Immature natural killer cell (primary cell): ENCODE measurements at regions not wholly inside any gene's neighbourhood (a gene's known extent, or its start where the extent isn't known, plus 50 kb on each side); places are given as distances from the start of the nearest gene placed in this dataset.

ENCODE experiments used
- DNase-seq, 3 donors: peaks; one replicate each; pipeline ENCODE4 v3.0.0; 2022; ENCODE audit warnings: mixed read lengths in 1 of 3
- H3K27ac Mint-ChIP-seq, 6 donors: one replicate each; pipeline ENCODE4 v1.8.0; 2020; ENCODE audit warnings: mixed read lengths in 6 of 6, mild to moderate bottlenecking in 5 of 6, inconsistent platforms in 4 of 6, moderate library complexity in 3 of 6
- H3K27me3 Mint-ChIP-seq, 3 donors: one replicate each; pipeline ENCODE4 v1.8.0; 2020 to 2021; ENCODE audit warnings: low read depth in 3 of 3, mild to moderate bottlenecking in 3 of 3, mixed read lengths in 3 of 3, moderate library complexity in 3 of 3, inconsistent platforms in 1 of 3
- H3K36me3 Mint-ChIP-seq, 3 donors: one replicate each; pipeline ENCODE4 v1.8.0; 2020; ENCODE audit warnings: mixed read lengths in 3 of 3, inconsistent platforms in 2 of 3, mild to moderate bottlenecking in 2 of 3
- H3K4me1 Mint-ChIP-seq, 2 donors: one replicate each; pipeline ENCODE4 v1.8.0; 2020; ENCODE audit warnings: inconsistent platforms in 2 of 2, mild to moderate bottlenecking in 2 of 2, mixed read lengths in 2 of 2, moderate library complexity in 1 of 2
- H3K4me3 Mint-ChIP-seq, 5 donors: one replicate each; pipeline ENCODE4 v1.8.0; 2020; ENCODE audit warnings: mild to moderate bottlenecking in 5 of 5, mixed read lengths in 5 of 5, inconsistent platforms in 3 of 5, moderate library complexity in 3 of 5
- H3K9me3 Mint-ChIP-seq, 6 donors: one replicate each; pipeline ENCODE4 v1.8.0; 2020; ENCODE audit warnings: mild to moderate bottlenecking in 6 of 6, mixed read lengths in 6 of 6, inconsistent platforms in 4 of 6, moderate library complexity in 3 of 6

- H3K36me3 Mint-ChIP-seq, result no peaks in the 10 kb centered on the region
- no peak overlapping the region for H3K27ac Mint-ChIP-seq
- no peak overlapping the region for H3K4me3 Mint-ChIP-seq
- no peak for DNase-seq
- H3K4me1 Mint-ChIP-seq, result peaks cover 13 to 19% of the 10 kb centered on the region in 2 donors
- peaks cover 2 to 4% (median 3%) of the 10 kb centered on the region in 3 donors for H3K27me3 Mint-ChIP-seq
- H3K9me3 Mint-ChIP-seq, result no peaks in the 10 kb centered on the region
These were observed 184.7 kb upstream of the DCN start for GRCh38 chr12:91367234-91367849.

GRCh38 chr12:91364471-91365184 is 182.0 kb upstream of the DCN start:
- H3K4me3 Mint-ChIP-seq, result no peak overlapping the region
- H3K9me3 Mint-ChIP-seq, result no peaks in the 10 kb centered on the region
- H3K4me1 Mint-ChIP-seq, result peaks cover under 1 to 2% of the 10 kb centered on the region in 2 donors
- no peak for DNase-seq
- peaks cover under 1 to 6% (median 6%) of the 10 kb centered on the region in 3 donors for H3K27me3 Mint-ChIP-seq
- H3K36me3 Mint-ChIP-seq, result no peaks in the 10 kb centered on the region
- no peak overlapping the region for H3K27ac Mint-ChIP-seq

DNA sequence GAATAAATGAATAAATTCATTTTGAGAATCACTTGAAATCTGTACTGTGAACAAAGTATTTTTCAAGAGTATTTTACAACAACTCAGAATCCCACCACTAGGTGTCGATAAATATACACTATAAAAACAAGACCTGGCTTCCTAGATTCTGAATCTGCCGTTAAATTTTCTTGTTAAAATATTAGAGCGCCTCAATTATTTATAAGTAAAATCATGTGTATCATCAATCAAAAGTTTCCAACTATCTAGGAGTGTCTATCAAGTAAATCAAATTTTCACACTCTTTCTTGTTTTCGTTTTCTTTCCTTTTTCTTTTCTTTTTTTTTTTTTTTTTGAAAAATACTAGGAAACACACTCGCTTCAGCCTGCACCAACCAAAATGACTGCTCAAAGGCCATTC is 179.2 kb upstream of the DCN start:
- Mint-ChIP-seq H3K27ac (no peak overlapping the region), H3K4me3 (no peak overlapping the region)
- peak in 2 of 3 donors; percentile 17 to 21 for DNase-seq

DNA sequence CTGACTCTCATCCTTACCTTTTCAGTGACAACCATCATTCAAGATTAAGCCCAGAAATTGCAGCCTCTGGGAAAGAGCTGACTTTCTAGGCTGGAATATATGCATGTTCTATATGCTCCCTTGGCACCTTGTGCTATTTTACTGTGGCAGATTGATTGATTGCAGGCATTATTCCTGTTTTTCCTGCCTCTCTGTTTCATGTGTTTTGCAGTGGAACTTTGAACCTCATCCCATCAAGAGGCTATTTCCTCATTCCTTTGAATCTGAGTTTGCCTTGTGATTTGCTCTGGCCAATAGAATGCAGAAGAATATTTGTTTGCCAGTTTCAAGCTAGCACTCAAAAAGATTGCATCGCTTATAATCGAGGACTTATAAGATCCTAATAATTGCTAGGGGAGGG is 174.8 kb upstream of the DCN start:
- DNase-seq, result no peak
- Mint-ChIP-seq H3K4me3 (no peak overlapping the region), H3K9me3 (no peaks in the 10 kb centered on the region), H3K4me1 (no peaks in the 10 kb centered on the region), H3K27me3 (peaks cover 3 to 16% (median 5%) of the 10 kb centered on the region in 3 donors), H3K36me3 (no peaks in the 10 kb centered on the region), H3K27ac (no peak overlapping the region)

More for the DNA sequence above, 179.2 kb upstream of the DCN start:
- Mint-ChIP-seq H3K36me3 (no peaks in the 10 kb centered on the region), H3K9me3 (no peaks in the 10 kb centered on the region), H3K4me1 (no peaks in the 10 kb centered on the region), H3K27me3 (peaks cover 4 to 10% (median 6%) of the 10 kb centered on the region in 3 donors)

DNA sequence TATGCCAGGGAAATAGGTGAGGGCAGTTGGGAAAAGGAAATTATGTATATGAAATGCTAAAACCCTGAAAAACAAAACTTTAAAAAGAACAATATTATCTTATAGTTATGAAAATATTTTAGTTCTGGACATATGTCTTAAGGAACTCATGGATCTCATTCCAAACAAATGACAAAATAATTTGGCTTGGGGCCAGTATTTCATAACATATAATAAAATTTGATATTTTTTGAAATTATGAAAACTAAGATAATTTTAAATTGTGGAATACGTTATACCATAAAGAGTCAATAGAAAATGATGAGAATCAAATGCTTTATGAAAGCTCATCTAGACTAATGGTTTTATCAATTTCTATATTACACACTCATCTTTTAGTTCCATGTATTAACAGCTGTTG is 173.8 kb upstream of the DCN start:
- Mint-ChIP-seq H3K27me3 (peaks cover 3 to 20% (median 5%) of the 10 kb centered on the region in 3 donors), H3K4me3 (no peak overlapping the region), H3K27ac (no peak overlapping the region), H3K9me3 (no peaks in the 10 kb centered on the region), H3K4me1 (no peaks in the 10 kb centered on the region), H3K36me3 (no peaks in the 10 kb centered on the region)
- DNase-seq, result no peak

DNA sequence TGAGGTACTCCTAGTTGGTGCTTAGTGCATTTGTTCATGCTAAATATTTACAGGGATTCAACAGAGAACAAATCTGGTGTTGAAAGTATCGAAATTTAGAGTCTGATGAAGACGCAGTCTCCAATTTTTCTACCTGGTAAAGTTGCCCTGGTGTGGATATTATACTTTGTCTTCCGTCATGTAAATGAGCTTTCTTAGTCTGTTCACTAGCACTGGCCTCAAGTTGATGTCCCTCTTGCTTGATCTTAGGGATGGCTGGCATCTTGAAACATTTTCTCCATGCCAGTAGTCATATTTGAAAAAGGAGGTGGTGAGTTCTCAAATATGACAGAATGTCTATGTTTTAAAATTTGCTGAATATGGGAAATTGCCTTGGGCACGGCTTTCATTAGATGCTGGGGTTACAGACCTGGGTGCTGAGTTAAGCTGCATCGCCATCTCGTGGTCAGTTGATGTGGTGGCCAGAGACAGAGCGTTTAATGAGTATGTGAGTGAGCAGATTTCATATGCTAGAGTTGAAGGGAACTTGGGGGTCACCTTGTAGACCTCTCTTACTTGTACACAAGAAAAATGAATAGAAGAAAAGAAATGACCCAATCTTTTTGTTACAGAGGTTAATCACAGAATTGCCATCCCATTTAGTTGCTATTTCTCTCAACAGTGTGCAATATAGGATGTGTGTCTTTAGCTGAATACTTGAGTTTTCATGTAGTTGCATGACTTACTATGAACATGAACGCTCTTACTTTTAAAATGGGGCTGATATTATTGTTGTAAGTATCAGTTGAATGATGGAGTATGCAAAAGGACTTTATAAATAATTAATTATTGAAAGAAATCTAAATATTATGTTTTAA is 172.8 kb upstream of the DCN start:
- Mint-ChIP-seq H3K4me1 (no peaks in the 10 kb centered on the region), H3K27ac (no peak overlapping the region), H3K36me3 (no peaks in the 10 kb centered on the region), H3K27me3 (peaks cover 4 to 20% (median 5%) of the 10 kb centered on the region in 3 donors), H3K9me3 (no peaks in the 10 kb centered on the region), H3K4me3 (no peak overlapping the region)
- peak; percentile 9 to 30 (median 14) for DNase-seq

DNA sequence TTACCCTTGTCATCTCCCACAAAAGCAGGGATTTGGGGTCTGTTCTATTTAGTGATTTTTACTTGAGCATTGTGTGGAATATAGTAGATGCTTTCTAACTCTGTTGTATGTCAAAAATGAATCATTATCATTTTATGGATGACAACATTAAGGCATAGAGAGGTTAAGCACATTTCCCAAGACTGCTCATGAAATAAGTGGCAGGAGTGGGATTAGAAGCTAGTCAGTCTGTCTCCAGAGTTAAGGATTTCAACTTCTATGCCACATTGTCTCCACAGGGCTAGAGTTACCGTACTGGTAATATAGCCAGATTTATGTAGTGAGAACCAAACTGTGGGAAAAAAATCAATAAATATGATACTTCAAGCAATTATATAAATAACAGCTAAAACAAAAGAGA is 170.6 kb upstream of the DCN start:
- no peak overlapping the region for H3K4me3 Mint-ChIP-seq
- no peak for DNase-seq
- H3K27me3 Mint-ChIP-seq, result peaks cover 1 to 15% (median 5%) of the 10 kb centered on the region in 3 donors
- no peak overlapping the region for H3K27ac Mint-ChIP-seq
- H3K4me1 Mint-ChIP-seq, result no peaks in the 10 kb centered on the region
- H3K36me3 Mint-ChIP-seq, result no peaks in the 10 kb centered on the region
- H3K9me3 Mint-ChIP-seq, result no peaks in the 10 kb centered on the region

- peaks cover 1 to 7% (median 3%) of the 10 kb centered on the region in 3 donors for H3K27me3 Mint-ChIP-seq
- no peak for DNase-seq
These were observed 166.9 kb upstream of the DCN start for GRCh38 chr12:91349476-91349875.

GRCh38 chr12:91347481-91348214 is 165.0 kb upstream of the DCN start:
- Mint-ChIP-seq H3K36me3 (no peaks in the 10 kb centered on the region), H3K27me3 (peaks cover 1 to 7% (median 3%) of the 10 kb centered on the region in 3 donors), H3K27ac (no peak overlapping the region), H3K4me1 (no peaks in the 10 kb centered on the region), H3K4me3 (no peak overlapping the region), H3K9me3 (no peaks in the 10 kb centered on the region)
- no peak for DNase-seq

More at GRCh38 chr12:91349476-91349875, 166.9 kb upstream of the DCN start:
- Mint-ChIP-seq H3K36me3 (no peaks in the 10 kb centered on the region), H3K27ac (no peak overlapping the region), H3K4me1 (no peaks in the 10 kb centered on the region), H3K9me3 (no peaks in the 10 kb centered on the region), H3K4me3 (no peak overlapping the region)

GRCh38 chr12:91346827-91347226 is 164.2 kb upstream of the DCN start:
- H3K27me3 Mint-ChIP-seq, result peaks cover 1 to 3% (median 2%) of the 10 kb centered on the region in 3 donors
- no peaks in the 10 kb centered on the region for H3K4me1 Mint-ChIP-seq
- no peaks in the 10 kb centered on the region for H3K9me3 Mint-ChIP-seq
- no peak for DNase-seq
- H3K4me3 Mint-ChIP-seq, result no peak overlapping the region
- no peak overlapping the region for H3K27ac Mint-ChIP-seq
- H3K36me3 Mint-ChIP-seq, result no peaks in the 10 kb centered on the region

GRCh38 chr12:91344408-91344807 is 161.8 kb upstream of the DCN start:
- no peaks in the 10 kb centered on the region for H3K9me3 Mint-ChIP-seq
- no peak for DNase-seq

GRCh38 chr12:91343010-91343409 is 160.4 kb upstream of the DCN start:
- Mint-ChIP-seq H3K27me3 (peaks cover 0 to 6% (median 2%) of the 10 kb centered on the region in 3 donors), H3K27ac (no peak overlapping the region), H3K9me3 (no peaks in the 10 kb centered on the region), H3K36me3 (no peaks in the 10 kb centered on the region), H3K4me3 (no peak overlapping the region), H3K4me1 (no peaks in the 10 kb centered on the region)
- DNase-seq, result no peak

More at GRCh38 chr12:91344408-91344807, 161.8 kb upstream of the DCN start:
- Mint-ChIP-seq H3K4me1 (no peaks in the 10 kb centered on the region), H3K36me3 (no peaks in the 10 kb centered on the region), H3K27ac (no peak overlapping the region), H3K4me3 (no peak overlapping the region), H3K27me3 (peaks cover 0 to 4% (median 2%) of the 10 kb centered on the region in 3 donors)

GRCh38 chr12:91339106-91339505 is 156.5 kb upstream of the DCN start:
- DNase-seq, result no peak
- Mint-ChIP-seq H3K4me3 (no peak overlapping the region), H3K36me3 (no peaks in the 10 kb centered on the region), H3K27ac (no peak overlapping the region), H3K4me1 (no peaks in the 10 kb centered on the region), H3K27me3 (peaks cover 2 to 6% (median 3%) of the 10 kb centered on the region in 3 donors), H3K9me3 (no peaks in the 10 kb centered on the region)
